SH-SY5Y (cell line): ENCODE measurements at regions not wholly inside any gene's neighbourhood (a gene's known extent, or its start where the extent isn't known, plus 50 kb on each side); places are given as distances from the start of the nearest gene placed in this dataset.

Experiments
- GATA2 ChIP-seq: IDR thresholded peaks from 2 replicates; pipeline ENCODE4 v1.6.1; 2011; ENCODE audit warnings: mild to moderate bottlenecking, low read depth, low read length
- GATA3 ChIP-seq: IDR thresholded peaks from 2 replicates; pipeline ENCODE4 v1.6.1; 2011; ENCODE audit warnings: low read depth, mild to moderate bottlenecking, low read length, moderate library complexity

GRCh38 chrX:39310891-39311290 lies 509.6 kb downstream of the MID1IP1 start:
- TF ChIP-seq GATA2 (no peak), GATA3 (no peak)
